ENCODE measurements at regions not wholly inside any gene's neighbourhood (a gene's known extent, or its start where the extent isn't known, plus 50 kb on each side); places are given as distances from the start of the nearest gene placed in this dataset.
"Not testable (repeated sequence)": the region's sequence is repeated elsewhere in the genome, so short reads cannot be mapped to it uniquely, and the experiment has no call there.

DNA sequence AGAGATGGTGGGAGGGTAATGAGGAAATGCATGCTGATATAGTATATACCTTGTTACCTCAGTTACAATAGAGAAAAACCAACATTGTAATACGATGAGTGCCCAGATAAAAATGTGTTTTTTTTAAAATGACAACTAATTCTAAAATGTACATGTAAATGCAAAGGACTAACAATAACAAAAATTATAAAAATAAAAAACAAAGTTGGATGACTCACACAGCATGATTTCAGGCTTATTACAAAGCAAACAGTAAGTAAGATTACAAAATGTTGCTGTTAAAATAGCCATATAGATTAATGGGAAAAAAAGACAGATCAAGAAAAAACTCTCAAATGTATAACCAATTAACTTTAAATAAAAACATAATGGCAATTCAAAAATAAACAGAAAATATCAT lies 1099.4 kb downstream of the FSCB start:
- Histone ChIP-seq H3K36me3 (no peaks in the 10 kb centered on the region), H3K27ac (no peak overlapping the region), H3K4me1 (no peaks in the 10 kb centered on the region), H3K4me3 (no peak overlapping the region), H3K9me3 (no peaks in the 10 kb centered on the region), H3K27me3 (no peaks in the 10 kb centered on the region)
- no peak for DNase-seq (ENCODE audit: low spot score in 2 of 2)
- WGBS, 2 donors, result 84 to 85% methylated on average over 1 of the region's 1 CpG
- no peak for TF ChIP-seq POLR2A (IDR thresholded peaks at IDR 0.05)
- no peak for TF ChIP-seq CTCF (IDR thresholded peaks at IDR 0.05)
- no peak for TF ChIP-seq EP300 (IDR thresholded peaks at IDR 0.05)

DNA sequence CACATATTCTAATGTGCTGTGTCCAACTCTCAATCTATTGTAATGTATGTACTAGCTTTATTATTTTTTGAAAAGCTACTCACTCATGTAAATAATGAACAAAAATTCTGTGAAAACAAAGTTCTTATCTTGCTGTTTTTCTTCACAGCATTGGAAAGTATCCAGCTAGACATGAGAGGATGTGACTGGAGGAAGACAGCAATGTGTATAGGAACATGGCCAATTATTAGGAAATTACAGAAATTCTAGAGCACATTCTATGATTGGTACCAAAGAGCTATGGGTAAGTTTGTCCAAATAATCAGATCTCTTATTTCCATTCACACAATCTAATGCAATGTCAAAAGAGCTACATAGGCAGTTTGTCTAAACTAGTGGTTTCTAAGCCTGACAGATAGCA lies 1100.2 kb downstream of the FSCB start:
- no peak for DNase-seq (ENCODE audit: low spot score in 2 of 2)
- Histone ChIP-seq H3K4me1 (no peaks in the 10 kb centered on the region), H3K27ac (no peak overlapping the region), H3K4me3 (no peak overlapping the region), H3K27me3 (no peaks in the 10 kb centered on the region), H3K9me3 (no peaks in the 10 kb centered on the region), H3K36me3 (no peaks in the 10 kb centered on the region)
- no peak for TF ChIP-seq EP300 (IDR thresholded peaks at IDR 0.05)
- TF ChIP-seq POLR2A (IDR thresholded peaks at IDR 0.05), result no peak
- no peak for TF ChIP-seq CTCF (IDR thresholded peaks at IDR 0.05)

DNA sequence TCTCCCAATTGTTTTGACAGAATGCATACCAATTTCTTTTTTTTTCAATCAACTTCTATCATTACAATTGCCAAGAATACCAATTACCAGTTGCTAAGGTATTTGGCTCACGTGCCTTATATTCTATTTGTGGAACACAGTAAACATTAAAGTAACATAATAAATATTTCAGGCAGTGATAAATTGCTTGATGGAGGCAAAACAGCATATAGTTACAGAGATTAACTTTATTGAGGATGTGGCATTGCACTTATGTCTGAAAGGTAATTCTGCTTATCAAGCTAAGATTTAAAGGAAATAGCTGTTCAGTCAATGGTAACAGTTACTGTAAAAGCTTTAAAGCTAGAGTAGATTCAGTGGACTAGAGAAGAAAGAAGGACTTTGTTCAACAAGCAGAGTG lies 1107.8 kb downstream of the FSCB start:
- no peaks in the 10 kb centered on the region for H3K27me3 ChIP-seq
- no peak overlapping the region for H3K27ac ChIP-seq
- H3K4me3 ChIP-seq, result no peak overlapping the region
- WGBS, 2 donors, result 41 to 46% methylated on average over 1 of the region's 1 CpG
- no peak for DNase-seq (ENCODE audit: low spot score in 2 of 2)
- no peaks in the 10 kb centered on the region for H3K36me3 ChIP-seq
- no peaks in the 10 kb centered on the region for H3K9me3 ChIP-seq
- no peaks in the 10 kb centered on the region for H3K4me1 ChIP-seq
- no peak for TF ChIP-seq EP300 (IDR thresholded peaks at IDR 0.05)
- TF ChIP-seq POLR2A (IDR thresholded peaks at IDR 0.05), result no peak
- TF ChIP-seq CTCF (IDR thresholded peaks at IDR 0.05), result no peak

DNA sequence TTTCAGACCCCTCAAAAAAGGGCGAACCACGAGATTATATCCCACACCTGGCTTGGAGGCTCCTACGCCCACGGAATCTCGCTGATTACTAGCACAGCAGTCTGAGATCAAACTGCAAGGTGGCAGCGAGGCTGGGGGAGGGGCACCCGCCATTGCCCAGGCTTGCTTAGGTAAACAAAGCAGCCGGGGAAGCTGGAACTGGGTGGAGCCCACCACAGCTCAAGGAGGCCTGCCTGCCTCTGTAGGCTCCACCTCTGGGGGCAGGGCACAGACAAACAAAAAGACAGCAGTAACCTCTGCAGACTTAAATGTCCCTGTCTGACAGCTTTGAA lies 1136.6 kb downstream of the FSCB start:
- H3K9me3 ChIP-seq; H3K4me1 ChIP-seq; H3K27me3 ChIP-seq; H3K36me3 ChIP-seq; DNase-seq (ENCODE audit: low spot score in 2 of 2); H3K27ac ChIP-seq; H3K4me3 ChIP-seq: not testable (repeated sequence)
- WGBS, 2 donors, result 82 to 94% methylated on average over 8 of the region's 8 CpGs

DNA sequence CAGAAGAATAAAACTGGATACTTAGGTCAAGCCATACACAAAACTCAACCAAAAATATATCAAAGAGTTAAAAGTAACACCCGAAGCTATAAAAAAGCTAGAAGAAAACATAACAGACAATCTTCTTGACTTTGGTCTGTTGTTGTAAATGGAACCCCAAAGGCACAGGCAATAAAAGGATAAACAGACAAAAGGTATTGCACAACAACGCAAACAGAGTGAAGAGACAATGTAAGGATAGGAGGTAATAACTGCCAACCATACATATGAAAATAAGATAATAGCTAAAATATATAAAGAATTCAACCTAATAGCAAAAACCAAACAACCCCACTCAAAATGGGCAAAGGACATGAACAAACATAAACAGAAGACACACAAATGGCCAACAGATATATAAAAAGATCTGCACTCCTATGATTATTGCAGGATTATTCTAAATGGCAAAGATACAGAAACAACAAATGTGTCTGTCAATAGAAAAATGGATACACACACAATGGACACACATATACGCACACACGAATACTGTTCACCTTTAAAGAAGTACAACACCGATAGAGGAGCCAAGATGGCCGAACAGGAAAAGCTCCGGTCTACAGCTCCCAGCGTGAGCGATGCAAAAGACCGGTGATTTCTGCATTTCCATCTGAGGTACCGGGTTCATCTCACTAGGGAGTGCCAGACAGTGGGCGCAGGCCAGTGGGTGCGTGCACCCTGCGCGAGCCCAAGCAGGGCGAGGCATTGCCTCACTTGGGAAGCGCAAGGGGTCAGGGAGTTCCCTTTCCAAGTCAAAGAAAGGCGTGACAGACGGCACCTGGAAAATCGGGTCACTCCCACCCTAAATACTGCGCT lies 1137.1 kb downstream of the FSCB start:
- Histone ChIP-seq H3K9me3 (peaks cover 0 to 3% (median 1%) of the 10 kb centered on the region in 4 donors), H3K27ac (no peak overlapping the region), H3K27me3 (no peaks in the 10 kb centered on the region), H3K4me1 (no peaks in the 10 kb centered on the region), H3K36me3 (no peaks in the 10 kb centered on the region), H3K4me3 (no peak overlapping the region)
- WGBS, 2 donors, result 92 to 96% methylated on average over 21 of the region's 21 CpGs
- no peak for DNase-seq (ENCODE audit: low spot score in 2 of 2)
- TF ChIP-seq POLR2A (IDR thresholded peaks at IDR 0.05) (no peak), EP300 (IDR thresholded peaks at IDR 0.05) (no peak), CTCF (IDR thresholded peaks at IDR 0.05) (no peak)

DNA sequence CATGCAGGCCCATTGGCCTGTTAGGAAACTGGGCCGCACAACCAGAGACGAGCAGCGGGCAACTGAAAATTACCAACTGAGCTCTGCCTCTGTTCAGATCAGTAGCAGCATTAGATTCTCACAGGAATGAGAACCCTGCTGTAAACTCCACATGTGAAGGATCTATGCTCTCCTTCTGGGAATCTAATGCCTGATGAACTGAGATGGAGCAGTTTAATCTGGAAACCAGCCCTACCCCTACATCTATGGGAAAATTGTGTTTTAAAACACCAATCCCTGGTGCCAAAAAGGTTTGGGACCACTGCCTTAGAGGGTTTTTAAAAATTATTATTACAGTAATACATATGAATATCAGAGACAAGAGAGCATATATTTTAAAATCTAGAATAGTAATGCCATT lies 1144.5 kb downstream of the FSCB start:
- no peaks in the 10 kb centered on the region for H3K4me1 ChIP-seq
- 71 to 81% methylated on average over 3 of the region's 3 CpGs for whole genome bisulfite sequencing, 2 donors
- no peaks in the 10 kb centered on the region for H3K27me3 ChIP-seq
- TF ChIP-seq EP300 (IDR thresholded peaks at IDR 0.05), result no peak
- no peak for TF ChIP-seq CTCF (IDR thresholded peaks at IDR 0.05)
- no peak for TF ChIP-seq POLR2A (IDR thresholded peaks at IDR 0.05)
- no peak overlapping the region for H3K4me3 ChIP-seq
- H3K27ac ChIP-seq, result no peak overlapping the region
- no peaks in the 10 kb centered on the region for H3K36me3 ChIP-seq
- H3K9me3 ChIP-seq, result peaks cover 0 to 3% (median 0%) of the 10 kb centered on the region in 4 donors
- no peak for DNase-seq (ENCODE audit: low spot score in 2 of 2)
